ENCODE measurements at regions not wholly inside any gene's neighbourhood (a gene's known extent, or its start where the extent isn't known, plus 50 kb on each side); places are given as distances from the start of the nearest gene placed in this dataset.

- Histone ChIP-seq H4K20me1 (ENCODE audit: insufficient read depth, poor library complexity, severe bottlenecking) (no peaks in the 10 kb centered on the region), H3K27ac (no peak overlapping the region), H3K4me1 (ENCODE audit: insufficient read depth) (no peaks in the 10 kb centered on the region), H3K4me3 (no peak overlapping the region), H3K4me2 (no peak overlapping the region), H3K9me3 (ENCODE audit: low read depth) (peaks cover 9% of the 10 kb centered on the region), H3K79me2 (no peaks in the 10 kb centered on the region), H3K9me2 (replicated peaks; ENCODE audit: insufficient read depth) (peaks cover 2% of the 10 kb centered on the region), H3K27me3 (no peaks in the 10 kb centered on the region), H3K36me3 (replicated peaks; ENCODE audit: insufficient read depth, low read depth) (no peaks in the 10 kb centered on the region), H2AFZ (no peak overlapping the region)
- 72% methylated on average over 4 of the region's 4 CpGs for WGBS (ENCODE audit: low lambda C conversion rate, missing lambda C conversion rate)
- DNase-seq (ENCODE audit: low spot score), result no peak
- TF ChIP-seq EZH2 (IDR thresholded peaks at IDR 0.05; ENCODE audit: borderline replicate concordance) (no peak), EZH2phosphoT487 (IDR thresholded peaks at IDR 0.05; ENCODE audit: low read depth, severe bottlenecking, unreplicated experiment) (no peak)
- TF ChIP-seq, protein P1, sequence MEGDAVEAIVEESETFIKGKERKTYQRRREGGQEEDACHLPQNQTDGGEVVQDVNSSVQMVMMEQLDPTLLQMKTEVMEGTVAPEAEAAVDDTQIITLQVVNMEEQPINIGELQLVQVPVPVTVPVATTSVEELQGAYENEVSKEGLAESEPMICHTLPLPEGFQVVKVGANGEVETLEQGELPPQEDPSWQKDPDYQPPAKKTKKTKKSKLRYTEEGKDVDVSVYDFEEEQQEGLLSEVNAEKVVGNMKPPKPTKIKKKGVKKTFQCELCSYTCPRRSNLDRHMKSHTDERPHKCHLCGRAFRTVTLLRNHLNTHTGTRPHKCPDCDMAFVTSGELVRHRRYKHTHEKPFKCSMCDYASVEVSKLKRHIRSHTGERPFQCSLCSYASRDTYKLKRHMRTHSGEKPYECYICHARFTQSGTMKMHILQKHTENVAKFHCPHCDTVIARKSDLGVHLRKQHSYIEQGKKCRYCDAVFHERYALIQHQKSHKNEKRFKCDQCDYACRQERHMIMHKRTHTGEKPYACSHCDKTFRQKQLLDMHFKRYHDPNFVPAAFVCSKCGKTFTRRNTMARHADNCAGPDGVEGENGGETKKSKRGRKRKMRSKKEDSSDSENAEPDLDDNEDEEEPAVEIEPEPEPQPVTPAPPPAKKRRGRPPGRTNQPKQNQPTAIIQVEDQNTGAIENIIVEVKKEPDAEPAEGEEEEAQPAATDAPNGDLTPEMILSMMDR (IDR thresholded peaks at IDR 0.05; ENCODE audit: poor library complexity), result no peak
Measured at GRCh38 chr4:26005764-26006163, 91.7 kb downstream of the SMIM20 start.

GRCh38 chr4:26008737-26009136 lies 94.7 kb downstream of the SMIM20 start:
- Histone ChIP-seq H3K36me3 (replicated peaks; ENCODE audit: insufficient read depth, low read depth) (no peaks in the 10 kb centered on the region), H3K9me2 (replicated peaks; ENCODE audit: insufficient read depth) (peaks cover 2% of the 10 kb centered on the region), H3K4me1 (ENCODE audit: insufficient read depth) (no peaks in the 10 kb centered on the region), H2AFZ (no peak overlapping the region), H3K27ac (no peak overlapping the region), H4K20me1 (ENCODE audit: insufficient read depth, poor library complexity, severe bottlenecking) (no peaks in the 10 kb centered on the region), H3K27me3 (no peaks in the 10 kb centered on the region), H3K4me2 (no peak overlapping the region), H3K4me3 (no peak overlapping the region), H3K9me3 (ENCODE audit: low read depth) (peaks cover 9% of the 10 kb centered on the region), H3K79me2 (no peaks in the 10 kb centered on the region)
- TF ChIP-seq, protein P1 (IDR thresholded peaks at IDR 0.05; ENCODE audit: poor library complexity), result no peak
- TF ChIP-seq EZH2phosphoT487 (IDR thresholded peaks at IDR 0.05; ENCODE audit: low read depth, severe bottlenecking, unreplicated experiment) (no peak), EZH2 (IDR thresholded peaks at IDR 0.05; ENCODE audit: borderline replicate concordance) (no peak)
- WGBS (ENCODE audit: low lambda C conversion rate, missing lambda C conversion rate), result 0% methylated on average over 1 of the region's 1 CpG
- no peak for DNase-seq (ENCODE audit: low spot score)

- Histone ChIP-seq H3K27me3 (no peaks in the 10 kb centered on the region), H3K79me2 (no peaks in the 10 kb centered on the region), H4K20me1 (ENCODE audit: insufficient read depth, poor library complexity, severe bottlenecking) (no peaks in the 10 kb centered on the region), H3K4me2 (no peak overlapping the region), H3K4me1 (ENCODE audit: insufficient read depth) (no peaks in the 10 kb centered on the region), H3K4me3 (no peak overlapping the region), H3K9me3 (ENCODE audit: low read depth) (peaks cover 9% of the 10 kb centered on the region), H3K36me3 (replicated peaks; ENCODE audit: insufficient read depth, low read depth) (no peaks in the 10 kb centered on the region), H3K27ac (no peak overlapping the region), H3K9me2 (replicated peaks; ENCODE audit: insufficient read depth) (peaks cover 2% of the 10 kb centered on the region), H2AFZ (no peak overlapping the region)
- 86% methylated on average over 3 of the region's 3 CpGs for WGBS (ENCODE audit: low lambda C conversion rate, missing lambda C conversion rate)
- no peak for DNase-seq (ENCODE audit: low spot score)
- TF ChIP-seq EZH2phosphoT487 (IDR thresholded peaks at IDR 0.05; ENCODE audit: low read depth, severe bottlenecking, unreplicated experiment) (no peak), EZH2 (IDR thresholded peaks at IDR 0.05; ENCODE audit: borderline replicate concordance) (no peak)
- TF ChIP-seq, protein P1 (IDR thresholded peaks at IDR 0.05; ENCODE audit: poor library complexity), result no peak
Measured at GRCh38 chr4:26009502-26009901, 95.5 kb downstream of the SMIM20 start.

GRCh38 chr4:26010304-26010703 lies 96.3 kb downstream of the SMIM20 start:
- peaks cover 9% of the 10 kb centered on the region for H3K9me3 ChIP-seq (ENCODE audit: low read depth)
- no peak for TF ChIP-seq EZH2phosphoT487 (IDR thresholded peaks at IDR 0.05; ENCODE audit: low read depth, severe bottlenecking, unreplicated experiment)
- 12% methylated on average over 2 of the region's 2 CpGs for WGBS (ENCODE audit: low lambda C conversion rate, missing lambda C conversion rate)
- no peaks in the 10 kb centered on the region for H3K36me3 ChIP-seq (replicated peaks; ENCODE audit: insufficient read depth, low read depth)
- no peaks in the 10 kb centered on the region for H3K9me2 ChIP-seq (replicated peaks; ENCODE audit: insufficient read depth)
- no peak overlapping the region for H3K4me2 ChIP-seq
- no peak for DNase-seq (ENCODE audit: low spot score)
- no peaks in the 10 kb centered on the region for H3K4me1 ChIP-seq (ENCODE audit: insufficient read depth)
- no peak overlapping the region for H3K4me3 ChIP-seq
- H3K79me2 ChIP-seq, result no peaks in the 10 kb centered on the region
- no peaks in the 10 kb centered on the region for H3K27me3 ChIP-seq
- no peak overlapping the region for H3K27ac ChIP-seq
- H2AFZ ChIP-seq, result no peak overlapping the region
- H4K20me1 ChIP-seq (ENCODE audit: insufficient read depth, poor library complexity, severe bottlenecking), result no peaks in the 10 kb centered on the region

Measured in hepatocyte (in vitro differentiated cells).